Astrocyte (in vitro differentiated cells and primary cell): ENCODE measurements at regions not wholly inside any gene's neighbourhood (a gene's known extent, or its start where the extent isn't known, plus 50 kb on each side); places are given as distances from the start of the nearest gene placed in this dataset.

Experiments
- CTCF ChIP-seq: IDR thresholded peaks from 2 replicates; pipeline ENCODE4 v1.5.1; 2011; ENCODE audit warnings: low read depth, mild to moderate bottlenecking, inconsistent platforms, low read length, moderate library complexity; ENCODE audit not compliant: insufficient read depth
- EZH2 ChIP-seq: IDR thresholded peaks from 2 replicates; pipeline ENCODE4 v1.6.1; 2012; ENCODE audit warnings: mild to moderate bottlenecking, low read length, inconsistent platforms; ENCODE audit not compliant: insufficient read depth

DNA sequence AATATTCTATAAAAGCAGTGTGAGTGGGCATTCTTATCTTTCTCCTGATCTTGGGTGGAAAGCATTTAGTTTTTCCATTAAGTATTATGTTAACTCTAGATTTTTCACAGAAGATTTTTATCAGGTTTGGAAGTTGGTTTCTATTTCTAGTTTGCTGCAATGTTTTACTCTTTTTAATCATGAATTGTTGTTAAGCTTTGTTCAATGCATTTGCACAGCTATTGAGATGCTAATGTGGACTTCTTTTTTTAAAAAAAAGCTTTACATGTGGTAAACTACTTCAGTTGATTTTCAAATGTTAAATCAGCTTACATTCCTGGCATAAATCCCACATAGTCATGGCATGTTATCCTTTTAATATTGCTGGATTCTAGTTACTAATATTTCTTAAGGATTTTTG lies 363.6 kb upstream of the NRP1 start:
- TF ChIP-seq CTCF, result no peak
- no peak for TF ChIP-seq EZH2
